ENCODE measurements at regions not wholly inside any gene's neighbourhood (a gene's known extent, or its start where the extent isn't known, plus 50 kb on each side); places are given as distances from the start of the nearest gene placed in this dataset.

- TF ChIP-seq FOXP2 (optimal IDR thresholded peaks at IDR 0.05; ENCODE audit: borderline replicate concordance, extremely low read depth, extremely low read length, insufficient read depth) = no peak
- no peak for TF ChIP-seq TAF1 (IDR thresholded peaks at IDR 0.05; ENCODE audit: borderline replicate concordance, insufficient read depth, low read length)
- no peak for TF ChIP-seq POLR2AphosphoS5 (IDR thresholded peaks at IDR 0.05; ENCODE audit: low read depth, low read length)
- TF ChIP-seq REST (IDR thresholded peaks at IDR 0.05; ENCODE audit: insufficient read depth in 1 of 2, low read depth in 2 of 2, low read length in 2 of 2) = no peak
- TF ChIP-seq SIN3A (IDR thresholded peaks at IDR 0.05; ENCODE audit: borderline replicate concordance, insufficient read depth, low read length) = no peak
These were observed 279.2 kb upstream of the DCC start for GRCh38 chr18:52060607-52061304.

- TF ChIP-seq FOXP2 (optimal IDR thresholded peaks at IDR 0.05; ENCODE audit: borderline replicate concordance, extremely low read depth, extremely low read length, insufficient read depth) (no peak), REST (IDR thresholded peaks at IDR 0.05; ENCODE audit: insufficient read depth in 1 of 2, low read depth in 2 of 2, low read length in 2 of 2) (no peak), TAF1 (IDR thresholded peaks at IDR 0.05; ENCODE audit: borderline replicate concordance, insufficient read depth, low read length) (no peak), SIN3A (IDR thresholded peaks at IDR 0.05; ENCODE audit: borderline replicate concordance, insufficient read depth, low read length) (no peak)
These were observed 276.1 kb upstream of the DCC start for GRCh38 chr18:52063923-52064322.

GRCh38 chr18:52069201-52069600 is 270.8 kb upstream of the DCC start:
- TF ChIP-seq SIN3A (IDR thresholded peaks at IDR 0.05; ENCODE audit: borderline replicate concordance, insufficient read depth, low read length) (no peak), POLR2AphosphoS5 (IDR thresholded peaks at IDR 0.05; ENCODE audit: low read depth, low read length) (no peak), FOXP2 (optimal IDR thresholded peaks at IDR 0.05; ENCODE audit: borderline replicate concordance, extremely low read depth, extremely low read length, insufficient read depth) (no peak), REST (IDR thresholded peaks at IDR 0.05; ENCODE audit: insufficient read depth in 1 of 2, low read depth in 2 of 2, low read length in 2 of 2) (no peak), TAF1 (IDR thresholded peaks at IDR 0.05; ENCODE audit: borderline replicate concordance, insufficient read depth, low read length) (no peak)

GRCh38 chr18:52070291-52070756 is 269.7 kb upstream of the DCC start:
- no peak for TF ChIP-seq SIN3A (IDR thresholded peaks at IDR 0.05; ENCODE audit: borderline replicate concordance, insufficient read depth, low read length)
- TF ChIP-seq REST (IDR thresholded peaks at IDR 0.05; ENCODE audit: insufficient read depth in 1 of 2, low read depth in 2 of 2, low read length in 2 of 2) = no peak
- TF ChIP-seq TAF1 (IDR thresholded peaks at IDR 0.05; ENCODE audit: borderline replicate concordance, insufficient read depth, low read length) = no peak
- TF ChIP-seq FOXP2 (optimal IDR thresholded peaks at IDR 0.05; ENCODE audit: borderline replicate concordance, extremely low read depth, extremely low read length, insufficient read depth) = no peak
- no peak for TF ChIP-seq POLR2AphosphoS5 (IDR thresholded peaks at IDR 0.05; ENCODE audit: low read depth, low read length)

Data from PFSK-1 (cell line).